SKM-1 treated with dmso at 0.1 percent for 144 hours (cell line): ENCODE measurements at regions not wholly inside any gene's neighbourhood (a gene's known extent, or its start where the extent isn't known, plus 50 kb on each side); places are given as distances from the start of the nearest gene placed in this dataset.

Experiments used
- DNase-seq: peaks from one replicate; lab custom pipeline; 2025; ENCODE audit not compliant: unreplicated experiment; lab: John Stamatoyannopoulos, UW

DNA sequence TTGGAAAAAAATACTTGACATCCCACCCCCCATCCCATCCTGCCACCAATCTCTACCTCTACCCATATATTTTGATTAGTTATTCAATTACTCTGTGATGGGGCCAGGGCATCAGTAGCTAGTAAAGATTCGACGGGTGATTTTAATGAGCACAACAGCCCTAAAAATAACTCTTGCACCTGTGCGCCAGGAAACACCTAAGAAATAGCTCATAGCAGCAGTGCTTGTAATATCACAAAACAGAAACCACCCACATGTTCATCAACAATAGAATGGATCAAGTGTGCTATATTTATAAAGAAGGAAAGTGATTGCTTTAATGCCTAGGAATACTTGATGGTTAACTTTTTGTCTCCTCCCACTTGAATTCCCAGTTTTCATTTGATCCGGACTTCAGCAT, 225.6 kb upstream of the LCORL start:
- no peak for DNase-seq

DNA sequence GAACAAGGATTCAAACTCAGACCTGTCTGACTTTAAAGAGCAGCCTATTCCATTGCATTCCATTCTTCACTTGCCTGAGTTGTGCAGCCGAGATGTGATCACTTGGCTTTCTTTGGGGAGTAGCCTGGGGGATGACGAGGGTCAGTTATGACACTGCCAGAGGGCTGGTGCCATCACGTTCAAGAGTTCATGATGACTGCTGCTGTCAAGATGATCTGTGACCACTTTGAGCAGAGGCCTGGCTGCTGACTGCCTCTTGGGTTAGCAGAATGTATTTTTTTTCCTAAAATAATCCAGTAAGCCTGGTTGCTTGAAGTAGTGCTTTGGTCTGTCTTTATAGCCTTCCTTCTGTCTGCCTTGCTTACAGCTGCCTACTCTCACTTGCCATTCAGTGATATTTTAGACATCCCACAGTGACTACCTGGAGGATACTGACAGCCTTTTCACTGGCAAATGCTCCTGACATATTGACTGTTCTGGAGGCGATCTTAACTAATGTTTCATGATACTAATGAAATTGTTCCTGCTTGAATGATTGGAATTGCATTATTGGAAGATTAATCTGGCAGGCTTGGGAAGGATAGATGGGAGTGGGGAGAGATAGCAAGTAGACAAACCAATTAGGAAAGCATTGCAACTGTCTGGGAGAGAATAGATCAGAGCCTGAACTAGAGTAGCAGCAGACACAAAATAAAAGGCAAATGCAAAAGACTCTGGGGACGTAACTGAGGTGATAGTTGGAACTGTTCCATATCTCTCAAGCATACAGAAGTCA, 221.6 kb upstream of the LCORL start:
- DNase-seq: no peak

DNA sequence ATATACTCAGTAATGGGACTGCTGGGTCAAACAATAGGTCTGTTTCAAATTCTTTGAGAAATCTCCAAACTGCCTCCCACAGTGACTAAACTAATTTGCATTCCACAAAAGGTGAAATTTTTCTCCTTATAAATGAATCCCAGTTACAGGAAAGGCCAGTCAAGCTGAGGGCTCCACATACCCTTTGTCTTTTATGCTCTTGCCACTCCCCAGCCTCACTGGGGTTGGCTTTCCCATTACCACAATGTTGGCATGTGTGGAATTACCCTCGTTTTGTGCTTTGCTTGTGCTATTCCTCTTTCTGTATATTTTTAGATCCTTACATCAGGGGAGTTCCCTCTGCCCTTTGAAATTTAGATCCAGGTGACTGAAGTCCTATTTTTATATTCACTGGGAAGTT, 220.2 kb upstream of the LCORL start:
- no peak for DNase-seq

DNA sequence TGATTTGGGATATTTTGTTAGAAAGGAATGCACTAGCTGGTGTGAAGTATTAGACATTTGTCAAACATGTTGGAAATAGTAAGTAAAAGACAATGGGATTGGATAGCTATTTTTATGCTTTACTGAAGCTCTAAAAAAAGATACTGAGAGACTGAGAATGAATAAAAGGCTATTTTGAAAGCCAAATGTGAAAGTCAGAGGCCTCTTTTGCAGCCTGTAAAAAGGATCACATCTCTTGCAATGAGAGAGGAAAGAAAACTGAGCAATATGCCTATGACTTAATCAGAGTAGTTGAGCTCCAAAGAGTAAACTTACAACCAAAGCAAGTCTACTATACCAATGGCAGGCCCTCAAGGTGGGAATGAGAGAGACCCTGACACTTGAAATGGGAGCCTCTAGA, 212.6 kb upstream of the LCORL start:
- no peak for DNase-seq

DNA sequence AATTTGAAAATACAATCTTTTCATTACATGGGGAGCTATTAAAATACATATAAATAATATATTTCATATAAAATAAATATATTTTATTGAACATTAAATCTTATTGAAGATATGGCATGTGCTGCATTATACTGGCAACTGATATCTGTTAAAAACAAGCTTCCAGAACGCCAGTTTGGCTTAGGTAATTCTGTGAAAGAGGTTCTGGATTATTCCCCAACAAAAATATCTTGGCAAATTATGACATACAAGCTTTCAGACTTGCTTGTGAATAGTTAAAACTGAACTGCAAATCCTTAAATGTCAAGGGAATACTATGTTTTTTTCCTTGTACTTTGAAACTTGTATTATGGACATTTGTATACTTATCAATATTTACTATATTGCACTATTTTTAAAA, 210.2 kb upstream of the LCORL start:
- DNase-seq: no peak

DNA sequence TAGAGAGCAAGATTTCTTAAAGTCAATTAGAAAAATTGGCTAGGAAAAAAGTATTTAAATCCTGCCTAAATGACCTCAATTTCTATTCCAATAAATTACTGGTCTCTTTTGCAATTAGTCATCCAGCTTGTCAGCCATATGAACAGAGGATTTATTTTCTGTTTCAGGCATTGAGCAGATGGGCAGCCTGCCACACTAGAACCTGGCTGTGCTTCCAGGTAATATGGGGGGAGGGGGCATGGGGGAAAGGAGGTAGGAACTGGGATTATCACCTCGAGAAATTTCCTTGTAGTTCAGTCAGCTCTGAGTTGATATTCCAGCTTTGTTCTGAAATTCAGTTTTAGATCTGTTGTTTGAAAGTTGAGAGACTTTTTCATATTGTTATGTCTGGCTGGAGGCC, 206.3 kb upstream of the LCORL start:
- DNase-seq: no peak

DNA sequence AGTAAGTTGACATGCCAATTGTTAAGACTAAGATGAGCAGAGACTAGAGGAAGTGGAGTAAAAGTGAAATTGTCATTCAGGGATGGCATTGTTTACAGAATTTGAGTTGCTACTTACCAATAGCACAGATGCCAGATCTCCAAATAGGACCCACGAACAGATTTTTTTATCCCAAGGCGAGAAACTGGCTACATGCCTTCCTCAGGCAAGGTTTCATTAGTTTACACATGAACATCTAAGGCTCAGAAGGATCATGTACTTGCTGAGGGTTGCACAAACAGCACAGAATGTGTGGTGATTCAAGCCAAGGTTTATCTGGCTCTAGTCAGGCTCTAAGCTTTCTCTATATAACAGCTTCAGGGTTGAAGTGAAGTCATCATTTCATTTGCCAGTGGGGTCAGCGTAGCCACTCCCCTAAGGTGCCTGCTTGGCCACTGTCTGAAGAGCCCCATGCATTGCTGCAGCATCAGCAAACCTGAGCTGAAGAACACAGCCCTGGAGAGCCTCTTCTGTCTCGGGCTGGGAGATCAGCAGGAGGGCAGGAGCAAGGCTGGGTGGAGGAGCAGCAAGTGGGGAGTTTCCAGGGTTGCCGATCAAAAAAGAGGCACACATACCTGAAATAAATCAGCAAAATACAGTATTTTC, 193.0 kb upstream of the LCORL start:
- no peak for DNase-seq

DNA sequence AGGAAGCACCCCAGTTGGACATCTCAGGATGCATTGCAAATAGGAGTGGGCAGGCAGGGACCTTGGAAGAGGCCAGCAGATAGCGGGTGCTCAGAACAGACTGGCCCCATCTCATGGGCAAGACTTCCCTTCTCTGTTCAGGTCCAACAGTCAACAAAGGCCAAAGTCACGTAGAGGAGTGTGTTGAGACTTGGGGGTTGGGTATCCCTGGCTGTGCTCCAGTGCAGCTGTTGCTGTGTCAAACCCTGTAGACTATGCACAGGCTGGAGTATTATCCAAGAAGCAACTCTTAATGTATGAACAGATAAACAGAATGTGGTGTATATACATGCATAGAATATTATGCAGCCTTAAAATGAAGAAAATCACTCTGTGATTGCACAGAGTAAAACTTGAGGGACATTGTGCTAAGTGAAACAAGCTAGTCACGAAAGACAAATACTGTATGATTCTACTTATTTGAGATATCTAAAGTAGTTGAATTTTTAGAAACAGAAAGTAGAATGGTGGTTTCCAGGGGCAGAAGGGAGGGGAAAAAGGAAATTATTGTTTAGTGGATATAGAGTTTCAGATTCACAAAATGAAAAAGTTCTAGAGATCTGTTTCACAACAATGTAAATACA, 192.1 kb upstream of the LCORL start:
- DNase-seq: no peak

DNA sequence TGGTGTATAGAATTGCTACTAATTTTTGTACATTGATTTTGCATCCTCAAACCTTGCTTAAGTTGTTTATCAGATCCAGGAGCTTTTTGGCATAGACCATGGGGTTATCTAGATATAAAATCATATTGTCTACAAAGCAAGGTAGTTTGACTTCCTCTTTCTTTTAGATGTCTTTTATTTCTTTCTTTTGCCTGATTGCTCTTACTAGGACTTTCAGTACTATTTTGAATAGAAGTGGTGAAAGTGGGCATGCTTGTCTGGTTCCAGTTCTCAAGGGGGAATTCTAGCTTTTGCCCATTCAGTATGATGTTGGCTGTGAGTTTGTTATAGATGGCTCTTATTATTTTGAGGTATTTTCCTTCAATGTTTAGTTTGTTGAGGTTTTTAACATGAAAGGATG, 187.9 kb upstream of the LCORL start:
- no peak for DNase-seq

DNA sequence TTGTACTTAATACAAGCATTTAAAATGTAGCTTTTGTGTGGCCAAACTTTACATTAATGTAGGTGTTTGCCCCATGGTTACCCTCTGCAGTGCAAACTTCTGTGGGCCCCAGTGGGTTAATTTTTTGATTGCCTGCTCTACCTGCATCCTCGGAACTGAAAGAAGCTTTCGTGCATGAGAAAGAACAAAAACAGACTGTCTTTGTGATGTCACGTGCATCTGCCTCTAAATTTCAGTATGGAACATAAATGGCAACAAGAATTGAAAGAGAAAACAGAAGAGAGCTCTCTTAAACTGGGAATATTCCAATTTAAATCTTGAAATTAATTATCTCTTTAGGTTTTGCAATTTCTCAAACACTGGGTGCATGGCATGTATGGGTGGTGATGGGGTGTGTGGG, 182.4 kb upstream of the LCORL start:
- DNase-seq: no peak

DNA sequence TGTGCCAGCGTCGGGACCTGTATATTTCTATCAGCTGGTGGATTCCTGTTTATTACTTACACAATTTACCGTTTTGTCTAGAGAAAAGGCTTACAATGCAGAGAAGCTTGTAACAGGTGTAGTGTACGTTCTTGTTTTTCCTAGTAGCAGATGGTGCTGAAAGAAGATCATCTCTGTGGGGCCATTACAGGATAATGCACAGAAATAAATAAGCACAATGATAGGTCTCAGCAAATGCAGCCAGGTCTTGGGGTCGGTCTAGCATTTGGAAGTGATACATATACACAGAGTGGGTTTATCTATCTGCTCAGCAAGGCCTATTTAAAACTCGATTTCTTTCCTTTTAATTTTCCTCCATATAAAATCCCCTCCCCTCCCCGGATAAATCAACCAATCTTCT, 180.9 kb upstream of the LCORL start:
- no peak for DNase-seq

DNA sequence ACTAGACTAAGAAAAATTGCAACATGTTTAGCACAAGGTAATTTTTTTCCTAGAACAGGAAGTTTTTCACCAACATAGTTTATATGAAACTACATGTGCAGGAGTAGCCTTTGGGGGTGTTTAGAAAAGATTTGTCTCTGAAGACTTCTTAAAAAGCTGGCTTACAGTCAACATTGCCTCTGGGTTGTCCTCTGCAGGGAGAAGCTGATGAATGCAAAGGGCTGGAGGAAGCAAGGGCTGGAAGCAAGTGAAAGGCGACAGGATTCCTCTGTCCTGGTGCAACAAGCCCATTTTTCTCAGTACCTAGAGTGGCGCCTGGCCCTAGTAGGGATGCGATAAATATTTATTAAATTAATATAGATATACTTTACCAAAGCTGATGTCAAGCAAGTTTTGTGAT, 180.3 kb upstream of the LCORL start:
- no peak for DNase-seq

DNA sequence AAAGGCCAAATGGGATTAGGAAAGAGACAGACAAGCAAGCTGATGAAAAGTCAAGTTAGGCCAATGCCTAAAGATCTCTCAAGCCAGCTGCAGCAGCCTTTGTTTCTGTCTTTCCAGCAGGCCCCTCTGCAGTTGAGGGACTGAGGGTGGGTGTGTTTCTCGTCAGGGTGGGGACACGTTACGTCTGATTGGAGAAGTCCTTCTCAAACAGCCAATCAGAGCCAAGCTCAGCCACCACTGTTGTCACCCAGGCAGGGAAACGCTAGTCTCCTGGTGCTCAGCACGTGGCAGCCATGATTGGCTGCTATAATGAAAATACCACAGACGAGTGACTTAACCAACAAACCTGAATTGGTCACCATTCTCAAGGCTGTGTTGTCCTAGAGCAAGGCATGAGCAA, 177.1 kb upstream of the LCORL start:
- no peak for DNase-seq

DNA sequence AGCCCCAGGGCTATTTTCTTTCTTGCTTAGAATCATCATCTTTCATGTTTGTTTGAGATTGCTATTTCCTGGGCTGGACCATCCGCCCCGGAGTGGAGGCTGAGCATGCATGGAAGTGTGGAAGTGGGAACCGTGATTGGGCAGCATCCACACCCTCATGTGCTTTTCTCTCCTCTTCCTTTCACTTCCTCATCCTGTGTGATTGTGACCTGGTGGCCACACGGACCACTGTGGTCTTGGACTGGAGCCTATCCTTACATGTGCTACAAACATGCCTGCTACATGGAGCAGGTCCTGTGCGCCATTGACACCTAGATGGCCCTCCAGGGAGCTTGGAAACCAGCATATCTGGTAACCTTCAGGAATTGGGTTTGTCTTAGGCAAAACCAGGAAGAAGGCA, 175.9 kb upstream of the LCORL start:
- DNase-seq: no peak

DNA sequence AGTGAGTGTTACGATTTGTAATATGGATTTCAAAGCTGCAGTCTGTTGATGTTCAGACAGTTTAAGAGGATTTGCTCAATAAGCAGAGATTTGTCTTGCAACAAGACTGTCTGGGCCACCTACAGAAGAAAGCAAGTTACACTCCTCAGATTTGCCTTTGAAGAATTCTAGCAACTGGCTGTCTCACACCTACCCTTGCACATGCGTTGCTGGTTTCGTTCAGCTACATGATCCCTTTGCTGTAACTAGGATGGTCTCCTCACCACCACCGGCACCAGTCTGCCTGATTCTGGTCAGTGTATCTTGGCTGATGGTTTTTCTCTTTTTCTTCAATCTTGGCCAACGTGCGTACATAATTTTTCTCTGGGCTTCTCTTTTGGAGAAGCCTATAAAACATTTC, 172.7 kb upstream of the LCORL start:
- DNase-seq: no peak

DNA sequence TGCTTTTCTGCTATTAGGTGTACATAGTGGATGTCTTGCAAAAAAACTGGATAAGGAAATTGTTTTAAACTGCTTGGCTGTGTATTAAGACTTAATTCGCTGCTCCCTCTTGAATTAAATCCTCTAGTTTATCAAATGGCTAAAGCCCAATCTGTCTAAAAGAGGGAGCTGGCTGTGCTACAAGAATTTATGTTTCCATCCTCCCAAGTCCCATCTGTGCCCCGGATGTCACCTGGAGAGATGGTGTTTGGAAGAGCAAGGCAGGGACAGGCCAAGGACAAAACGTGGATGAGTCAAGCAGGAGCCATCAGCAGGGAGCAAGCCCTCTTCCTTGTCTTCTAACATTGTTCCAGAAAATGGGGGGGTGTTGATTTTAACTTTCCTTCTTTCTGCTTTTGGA, 171.3 kb upstream of the LCORL start:
- DNase-seq: no peak

DNA sequence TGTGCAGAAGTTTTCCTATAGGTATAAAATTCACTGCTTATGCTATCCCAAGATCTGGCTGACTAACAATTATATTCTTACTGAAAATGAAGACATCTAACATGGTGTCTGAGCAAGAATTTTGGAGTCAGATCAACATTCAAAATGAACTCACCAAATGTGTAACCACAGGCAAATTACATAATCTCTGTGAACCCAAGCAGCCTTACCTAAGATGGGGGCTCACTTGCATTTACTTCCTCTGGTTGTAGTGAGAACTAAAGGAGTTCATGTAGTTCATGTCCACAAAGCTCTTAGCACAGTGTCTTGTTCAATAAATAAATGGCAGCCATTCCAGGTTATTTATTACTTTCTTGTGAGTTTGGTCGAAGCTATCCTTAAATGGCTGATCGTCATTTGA, 163.9 kb upstream of the LCORL start:
- DNase-seq: peak; percentile 61

DNA sequence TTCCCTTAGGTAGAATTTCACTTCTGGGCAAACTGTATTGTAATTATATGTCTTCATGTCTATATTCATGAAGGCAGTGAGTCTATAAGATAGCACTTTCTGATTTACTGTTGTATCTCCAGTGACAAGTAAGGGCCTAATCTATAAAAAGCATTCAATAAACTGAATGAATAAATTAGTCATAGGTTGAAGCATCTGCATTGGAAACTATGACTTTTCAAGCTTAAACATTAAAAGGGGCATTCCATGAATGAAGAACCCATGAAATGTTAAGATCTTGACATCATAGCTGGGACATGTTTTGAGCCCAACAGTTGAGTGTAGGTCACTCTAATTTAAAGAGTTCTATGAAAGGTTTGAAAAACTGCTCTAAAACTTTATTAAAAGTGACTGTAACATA, 159.3 kb upstream of the LCORL start:
- DNase-seq: no peak

DNA sequence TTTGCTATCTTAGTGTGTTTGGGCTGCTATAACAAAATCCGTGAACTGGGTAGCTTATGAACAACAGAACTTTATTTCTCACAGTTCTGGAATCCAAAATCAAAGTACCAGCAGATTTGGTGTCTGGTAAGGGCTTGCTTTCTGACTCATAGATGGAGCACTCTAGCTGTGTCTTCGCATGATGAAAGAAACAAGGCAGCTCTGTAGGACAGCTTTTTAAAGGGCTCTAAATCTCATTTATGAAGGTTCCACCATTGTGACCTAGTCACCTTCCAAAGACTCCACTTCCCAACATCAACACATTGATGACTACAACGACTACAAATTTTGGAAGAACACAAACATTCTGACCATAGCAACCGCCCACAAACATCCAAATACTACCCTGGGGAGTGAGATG, 158.6 kb upstream of the LCORL start:
- DNase-seq: no peak

DNA sequence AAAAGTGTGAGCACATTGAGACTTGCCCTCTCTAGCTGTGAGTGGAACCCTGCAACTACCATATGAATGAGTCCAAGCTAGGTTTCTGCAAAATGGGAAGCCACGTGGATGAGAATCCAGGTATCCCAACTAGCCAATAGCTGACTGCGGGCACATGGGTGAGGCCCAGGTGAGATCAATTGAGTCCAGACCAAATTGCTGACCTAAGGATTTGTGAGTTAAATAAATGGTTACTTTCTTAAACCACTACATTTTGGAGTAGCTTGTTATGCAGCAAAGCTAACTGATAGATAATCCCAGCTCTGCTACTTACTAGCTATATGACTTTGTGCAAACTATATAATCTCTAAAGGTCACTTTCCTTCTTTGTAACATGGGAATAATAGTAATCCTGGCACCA, 150.3 kb upstream of the LCORL start:
- DNase-seq: no peak

DNA sequence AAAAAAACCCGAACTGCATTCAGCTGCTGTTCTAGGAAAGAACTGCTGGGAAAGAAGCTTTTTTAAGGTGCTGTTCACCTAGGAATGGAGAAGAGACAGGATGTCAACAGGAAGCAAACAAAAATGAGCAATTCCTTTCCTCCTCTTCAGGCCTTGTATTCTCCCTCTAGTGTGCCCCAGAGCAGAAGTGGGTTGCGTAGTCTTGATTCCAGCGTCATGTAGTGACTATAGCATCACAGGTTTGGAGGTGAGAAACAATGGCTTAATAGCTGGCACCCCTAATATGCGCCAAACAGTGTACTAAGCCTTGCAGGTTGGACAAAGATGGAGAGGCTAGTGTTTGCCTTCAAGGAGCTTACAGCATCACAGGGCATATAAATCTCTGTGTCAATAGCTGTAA, 146.3 kb upstream of the LCORL start:
- no peak for DNase-seq

DNA sequence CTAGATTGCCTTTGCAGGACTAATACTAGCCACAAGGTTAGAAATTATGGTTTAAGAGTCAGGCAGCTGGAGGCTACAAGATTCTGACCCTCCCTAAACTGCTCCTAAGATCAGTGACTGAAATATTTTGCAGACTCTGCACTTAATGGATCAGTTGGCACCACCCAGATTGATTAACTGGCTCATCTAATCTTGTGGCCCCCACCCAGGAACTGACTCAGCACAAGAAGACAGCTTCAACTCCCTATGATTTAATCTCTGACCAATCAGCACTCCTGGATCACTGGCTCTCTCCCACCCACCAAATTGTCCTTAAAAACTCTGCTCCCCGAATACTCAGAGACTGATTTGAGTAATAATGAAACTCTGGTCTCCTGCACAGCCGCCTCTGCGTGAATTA, 145.4 kb upstream of the LCORL start:
- no peak for DNase-seq

DNA sequence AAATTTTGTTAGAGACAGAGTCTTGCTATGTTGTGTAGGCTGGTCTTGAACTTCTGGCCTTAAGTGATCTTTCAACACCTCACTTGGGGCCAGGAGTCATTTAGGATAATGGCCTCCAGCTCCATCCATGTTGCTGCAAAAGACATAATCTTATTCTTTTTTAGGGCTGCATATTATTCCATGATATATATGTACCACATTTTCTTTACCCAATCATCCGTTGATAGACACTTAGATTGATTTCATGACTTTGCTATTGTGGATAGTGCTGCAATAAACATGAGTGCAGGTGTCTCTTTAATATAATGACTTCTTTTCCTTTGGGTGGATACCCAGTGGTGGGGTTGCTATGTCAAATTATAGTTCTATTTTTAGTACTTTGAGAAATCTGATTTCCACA, 140.9 kb upstream of the LCORL start:
- DNase-seq: no peak
